Pons (tissue), 1 donor: ENCODE measurements at regions not wholly inside any gene's neighbourhood (a gene's known extent, or its start where the extent isn't known, plus 50 kb on each side); places are given as distances from the start of the nearest gene placed in this dataset.
A peak's percentile ranks its signal among the peaks of the same experiment; 100 is the strongest.

Experiments used
- DNase-seq: peaks from one replicate; pipeline ENCODE4 v3.0.0-alpha.2; 2016; ENCODE audit warnings: low spot score

- no peak for DNase-seq
These were observed 358.4 kb downstream of the BTBD3 start for GRCh38 chr20:12276011-12276673.

DNA sequence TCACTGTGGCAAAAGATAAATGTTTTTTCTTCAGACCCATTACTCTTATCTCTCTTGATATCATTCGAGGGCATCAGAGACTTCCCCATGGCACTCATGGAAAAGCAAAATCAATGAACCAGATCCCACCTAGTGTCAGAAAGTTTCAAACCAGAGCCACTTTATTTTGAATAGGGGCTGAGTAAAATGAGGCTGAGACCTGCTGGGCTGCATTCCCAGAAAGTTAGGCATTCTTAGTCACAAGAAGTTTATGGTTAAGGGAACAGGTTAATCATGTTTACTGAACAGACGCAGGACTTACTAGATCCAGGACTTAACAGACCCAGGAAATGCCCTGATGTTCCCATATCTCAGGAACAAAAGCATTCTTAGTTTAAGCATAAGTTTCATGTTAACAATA, 369.9 kb downstream of the BTBD3 start:
- DNase-seq: no peak

GRCh38 chr20:12289465-12289864, 371.8 kb downstream of the BTBD3 start:
- DNase-seq: no peak

GRCh38 chr20:12291386-12291785, 373.7 kb downstream of the BTBD3 start:
- DNase-seq: no peak

GRCh38 chr20:12293900-12294299, 376.2 kb downstream of the BTBD3 start:
- DNase-seq: no peak

- peak; percentile 34 for DNase-seq
These were observed 377.0 kb downstream of the BTBD3 start for GRCh38 chr20:12294678-12295077.

DNA sequence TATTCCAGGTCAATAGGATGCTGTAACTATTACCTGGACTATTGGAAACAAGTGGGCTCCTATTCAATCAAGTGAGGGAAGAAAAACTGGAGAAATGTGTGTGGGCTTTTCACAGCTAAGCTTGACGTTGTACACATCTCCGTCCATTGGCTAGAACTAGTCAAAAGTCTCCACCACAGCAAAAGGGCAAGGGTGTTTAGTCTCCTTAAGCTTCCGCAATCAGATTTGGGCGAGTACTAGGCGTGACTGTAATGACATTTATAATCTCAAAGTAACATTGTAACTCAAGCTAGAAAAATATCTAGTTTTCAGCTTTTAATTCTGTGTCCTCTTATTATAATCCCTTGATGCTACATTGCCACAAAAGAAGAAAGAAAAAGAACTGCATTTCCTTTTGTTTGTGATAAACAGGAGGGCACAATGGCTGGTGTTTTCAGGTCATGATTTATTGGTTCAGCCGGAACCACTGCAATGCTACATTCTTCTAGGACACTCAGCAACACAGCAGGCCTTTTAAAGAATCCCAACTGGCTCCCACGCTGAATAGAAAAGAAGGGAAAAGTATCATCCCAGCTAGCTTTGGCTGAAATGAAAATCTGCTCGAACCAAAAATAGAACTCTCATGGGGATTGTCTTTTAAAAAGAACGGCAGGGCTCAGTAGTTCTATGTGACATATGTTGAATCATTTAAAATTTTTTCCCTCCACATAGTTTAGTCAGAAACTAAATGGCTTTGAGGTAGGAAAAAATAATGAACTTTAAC, 387.7 kb downstream of the BTBD3 start:
- DNase-seq: peak; percentile 42

GRCh38 chr20:12306107-12306506, 388.4 kb downstream of the BTBD3 start:
- no peak for DNase-seq

- no peak for DNase-seq
These were observed 393.6 kb downstream of the BTBD3 start for GRCh38 chr20:12311094-12311865.

DNA sequence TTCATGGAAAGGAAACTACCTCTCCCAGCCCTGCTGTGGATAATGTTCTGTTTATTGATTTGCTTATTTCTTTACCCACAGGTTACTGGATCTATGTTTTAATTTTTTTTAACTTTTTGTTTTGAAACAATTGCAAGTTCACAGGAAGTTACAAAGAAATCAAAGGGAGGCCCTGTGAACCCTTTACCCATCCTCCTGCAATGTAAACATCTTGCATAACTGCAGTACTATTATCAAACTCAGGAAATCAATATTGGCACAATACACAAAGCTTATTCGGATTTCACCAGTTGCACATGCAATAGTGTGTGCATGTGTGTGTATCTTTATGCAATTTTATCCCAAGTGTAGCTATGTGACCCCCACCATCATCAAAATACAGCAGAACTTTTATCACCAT, 398.0 kb downstream of the BTBD3 start:
- no peak for DNase-seq

DNA sequence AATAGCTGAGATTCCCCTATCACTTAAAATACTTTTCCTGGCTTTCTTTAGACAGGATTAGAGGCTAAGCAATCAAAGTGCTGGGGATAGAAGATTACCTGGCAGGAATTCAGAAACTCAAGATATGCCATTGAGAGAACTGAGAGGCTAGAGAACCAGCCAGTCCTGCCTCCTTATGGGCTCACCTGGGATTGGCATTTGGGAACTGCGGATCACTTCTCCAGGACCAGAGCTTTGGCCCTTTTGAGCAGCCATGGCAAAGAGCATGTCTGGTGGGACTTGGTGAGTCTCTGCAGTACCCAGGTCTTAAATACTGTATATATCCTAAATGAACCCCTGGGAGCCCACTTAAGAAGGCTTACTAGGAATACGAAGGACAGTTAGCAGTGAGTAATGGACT, 399.1 kb downstream of the BTBD3 start:
- DNase-seq: no peak

- DNase-seq: no peak
These were observed 399.7 kb downstream of the BTBD3 start for GRCh38 chr20:12317433-12317832.

DNA sequence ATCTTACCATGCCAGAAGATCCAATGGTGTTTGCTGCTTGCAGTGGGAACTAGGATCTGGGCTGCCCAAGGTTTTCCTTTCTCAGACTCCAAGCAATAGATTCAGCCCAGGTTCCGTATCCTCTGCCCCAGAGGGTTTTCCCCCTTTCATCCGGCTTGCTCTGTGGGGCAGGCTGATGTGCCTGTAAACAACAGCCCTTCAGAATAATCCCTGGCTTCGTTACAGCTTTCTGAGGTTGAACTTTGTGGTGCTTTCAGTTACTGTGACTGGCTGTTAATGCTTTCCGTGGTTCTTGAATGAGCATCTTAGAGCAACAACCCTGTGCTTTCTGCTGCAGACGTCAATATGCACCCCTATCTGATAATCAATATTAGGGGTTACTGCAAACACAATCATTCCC, 400.4 kb downstream of the BTBD3 start:
- peak; percentile 79 for DNase-seq

GRCh38 chr20:12321736-12322135, 404.0 kb downstream of the BTBD3 start:
- DNase-seq: no peak

- no peak for DNase-seq
These were observed 409.5 kb downstream of the BTBD3 start for GRCh38 chr20:12327205-12327604.

DNA sequence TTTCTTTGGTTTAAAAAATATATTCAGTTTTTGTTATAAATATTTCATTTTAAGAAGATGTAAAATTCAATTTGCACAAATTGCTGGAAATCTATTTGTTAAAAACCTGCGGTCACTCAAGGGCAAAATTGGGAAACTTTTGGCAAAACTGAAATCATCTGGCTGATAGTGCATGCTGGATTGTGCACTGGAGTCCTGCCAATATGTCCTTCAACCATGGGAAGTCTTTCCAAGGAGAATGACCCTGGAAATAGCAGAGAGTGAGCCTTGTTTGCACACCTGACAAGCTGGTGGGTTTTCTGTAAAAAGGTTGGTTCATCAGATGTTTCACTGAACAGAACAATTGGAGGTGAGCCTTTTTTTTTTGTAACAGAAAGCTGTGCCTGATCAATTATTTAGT, 413.5 kb downstream of the BTBD3 start:
- DNase-seq: no peak

DNA sequence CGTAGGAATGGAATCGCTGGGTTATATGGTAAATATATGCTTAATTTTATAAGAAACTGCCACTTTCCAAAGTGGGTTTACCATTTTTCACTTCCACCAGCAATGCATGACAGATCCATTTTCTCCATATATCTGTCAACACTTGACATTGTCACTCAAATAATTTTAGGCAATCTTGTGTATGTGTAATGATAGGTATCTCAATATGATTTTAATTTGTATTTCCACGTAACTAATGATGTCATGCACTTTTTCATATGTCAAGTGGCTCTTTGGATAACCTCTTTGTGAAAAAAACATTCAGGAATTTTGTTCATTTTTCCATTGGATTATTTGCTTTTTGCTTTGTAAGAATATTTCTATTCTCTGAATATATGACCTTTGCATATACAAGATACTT, 419.9 kb downstream of the BTBD3 start:
- no peak for DNase-seq

DNA sequence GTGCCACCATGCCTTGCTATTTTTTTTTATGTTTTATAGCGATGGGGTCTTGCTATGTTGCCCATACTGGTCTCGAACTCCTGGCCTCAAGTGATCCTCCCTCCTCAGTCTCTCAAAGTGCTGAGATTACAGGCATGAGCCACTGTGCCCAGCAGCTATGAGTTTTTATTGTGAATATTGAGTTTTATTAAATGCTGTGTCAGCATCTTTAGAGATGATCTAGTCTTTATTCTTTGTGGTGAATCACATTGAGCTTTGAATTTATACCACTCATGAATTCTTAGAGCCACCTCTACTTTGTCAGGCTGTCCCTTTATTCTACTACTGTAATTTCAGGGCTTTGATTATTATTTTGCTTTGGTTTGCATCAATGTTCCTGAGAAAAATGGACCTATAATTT, 428.3 kb downstream of the BTBD3 start:
- no peak for DNase-seq

DNA sequence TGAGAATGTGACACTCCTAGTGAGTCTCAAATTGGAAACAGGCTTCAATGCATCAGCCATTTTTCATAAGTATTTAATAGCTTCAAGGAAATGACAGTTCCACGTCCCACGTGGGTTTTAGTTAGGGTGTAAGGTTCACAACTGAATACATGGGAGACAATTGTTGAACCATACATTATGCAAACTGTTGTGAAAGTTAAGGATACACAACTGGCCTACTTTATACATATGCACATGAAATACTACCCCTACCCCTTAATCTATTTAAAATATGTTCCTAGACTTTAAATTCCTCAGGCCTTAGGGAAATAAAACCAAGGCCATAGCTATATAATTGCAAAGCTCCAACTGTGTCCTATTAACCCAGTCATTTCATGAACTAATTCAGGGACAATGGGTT, 436.1 kb downstream of the BTBD3 start:
- no peak for DNase-seq

- DNase-seq: no peak
These were observed 437.0 kb downstream of the BTBD3 start for GRCh38 chr20:12354725-12355124.

- no peak for DNase-seq
These were observed 437.5 kb downstream of the BTBD3 start for GRCh38 chr20:12355185-12355584.

- DNase-seq: no peak
These were observed 440.4 kb downstream of the BTBD3 start for GRCh38 chr20:12358006-12358654.

- DNase-seq: no peak
These were observed 440.9 kb downstream of the BTBD3 start for GRCh38 chr20:12358655-12359009.
